HG03354 (cell line): ENCODE measurements at regions not wholly inside any gene's neighbourhood (a gene's known extent, or its start where the extent isn't known, plus 50 kb on each side); places are given as distances from the start of the nearest gene placed in this dataset.
A peak's percentile ranks its signal among the peaks of the same experiment; 100 is the strongest.
"Not testable (repeated sequence)": the region's sequence is repeated elsewhere in the genome, so short reads cannot be mapped to it uniquely, and the experiment has no call there.

Experiments
- ATAC-seq: cut with Tn5 transposase; IDR thresholded peaks from one replicate; pipeline ENCODE4 v1.9.1; 2021; ENCODE audit warnings: mild to moderate bottlenecking; ENCODE audit not compliant: unreplicated experiment, poor library complexity, severe bottlenecking

DNA sequence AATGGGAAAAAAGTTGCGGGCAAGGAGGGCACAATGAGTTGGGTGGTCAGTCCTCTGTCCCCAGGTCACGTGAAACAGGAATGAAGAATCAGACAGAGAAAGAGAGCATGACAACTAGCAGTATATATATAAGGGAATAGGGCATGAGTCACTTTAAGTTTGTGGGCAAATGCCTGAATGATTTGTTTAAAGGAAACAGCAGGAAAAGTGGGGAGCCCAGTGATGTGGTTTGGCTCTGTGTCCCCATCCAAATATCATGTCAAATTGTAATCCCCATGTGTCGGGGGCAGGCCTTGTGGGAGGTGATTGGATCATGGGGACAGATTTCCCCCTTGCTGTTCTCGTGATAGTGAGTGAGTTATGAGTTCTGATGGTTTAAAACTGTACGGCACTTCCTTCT, 195.3 kb upstream of the IGF1 start:
- no peak for ATAC-seq

DNA sequence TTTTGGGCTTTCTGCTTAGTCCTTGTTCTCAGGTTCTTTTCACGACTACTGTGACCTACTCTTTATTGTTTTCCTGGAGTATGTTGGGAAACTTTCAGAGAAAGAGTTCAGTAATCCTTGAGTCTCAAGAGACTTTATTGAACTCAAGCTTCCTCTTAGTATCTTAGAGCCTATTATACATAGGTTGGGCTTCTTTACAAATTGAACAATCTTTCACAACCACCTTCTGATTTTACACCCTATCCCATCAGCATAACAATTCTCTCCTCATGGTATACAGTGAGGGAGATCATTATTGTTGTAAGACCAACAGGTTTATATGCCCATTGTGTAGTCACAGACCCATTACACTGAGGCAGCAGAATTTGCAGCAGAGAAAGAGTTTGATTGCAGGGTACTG, 193.2 kb upstream of the IGF1 start:
- ATAC-seq = no peak

DNA sequence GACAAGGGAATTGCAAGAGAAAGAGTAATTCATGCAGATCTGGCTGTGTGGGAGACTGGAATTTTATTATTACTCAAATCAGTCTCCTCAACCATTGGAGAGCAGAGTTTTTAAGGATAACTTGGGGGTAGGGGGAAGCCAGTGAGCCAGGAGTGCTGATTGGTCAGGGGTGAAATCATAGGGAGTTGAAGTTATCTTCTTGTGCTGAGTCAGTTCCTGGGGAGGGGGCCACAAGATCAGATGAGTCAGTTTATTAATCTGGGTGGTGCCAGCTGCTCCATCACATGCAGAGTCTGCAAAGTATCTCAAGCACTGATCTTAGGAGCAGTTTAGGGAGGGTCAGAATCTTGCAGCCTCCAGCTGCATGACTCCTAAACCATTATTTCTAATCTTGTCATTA, 191.8 kb upstream of the IGF1 start:
- not testable (repeated sequence) for ATAC-seq

DNA sequence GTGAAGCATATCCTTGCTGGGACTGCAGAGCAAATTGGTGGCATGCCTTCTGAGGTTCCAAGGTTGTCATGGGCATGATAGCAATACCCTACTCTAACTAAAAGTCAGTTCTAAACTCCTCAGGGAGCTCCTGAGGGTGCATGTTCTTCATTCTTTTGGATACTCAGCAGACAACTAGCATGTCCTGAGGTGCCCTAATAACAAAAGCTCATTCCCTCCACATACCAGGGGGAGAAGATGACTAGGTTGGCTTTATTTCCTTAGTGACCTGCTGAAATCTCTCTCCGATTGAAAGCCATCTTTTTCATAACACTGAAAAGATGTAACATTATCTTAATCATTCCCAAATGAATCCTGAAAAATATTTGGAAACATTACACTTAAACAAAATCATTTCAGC, 188.7 kb upstream of the IGF1 start:
- no peak for ATAC-seq

DNA sequence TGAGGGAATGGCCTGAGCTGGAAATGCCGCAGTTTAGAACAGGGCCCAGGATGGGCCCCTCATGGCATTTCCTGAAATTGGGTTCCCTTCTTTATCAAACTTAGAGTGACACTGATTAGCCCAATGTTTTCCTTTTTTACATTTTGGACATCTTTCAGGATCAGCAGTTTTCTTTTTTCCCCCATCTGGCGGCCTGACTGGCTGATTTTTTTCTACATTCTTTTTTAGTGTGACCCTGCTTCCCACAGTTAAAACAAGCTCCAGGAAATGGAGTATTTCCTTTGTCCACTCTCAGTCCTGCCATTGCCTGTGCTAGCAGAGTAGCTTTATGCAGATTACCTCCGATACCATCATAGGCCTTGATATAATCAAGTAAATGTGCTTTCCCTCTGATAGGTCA, 185.8 kb upstream of the IGF1 start:
- not testable (repeated sequence) for ATAC-seq

DNA sequence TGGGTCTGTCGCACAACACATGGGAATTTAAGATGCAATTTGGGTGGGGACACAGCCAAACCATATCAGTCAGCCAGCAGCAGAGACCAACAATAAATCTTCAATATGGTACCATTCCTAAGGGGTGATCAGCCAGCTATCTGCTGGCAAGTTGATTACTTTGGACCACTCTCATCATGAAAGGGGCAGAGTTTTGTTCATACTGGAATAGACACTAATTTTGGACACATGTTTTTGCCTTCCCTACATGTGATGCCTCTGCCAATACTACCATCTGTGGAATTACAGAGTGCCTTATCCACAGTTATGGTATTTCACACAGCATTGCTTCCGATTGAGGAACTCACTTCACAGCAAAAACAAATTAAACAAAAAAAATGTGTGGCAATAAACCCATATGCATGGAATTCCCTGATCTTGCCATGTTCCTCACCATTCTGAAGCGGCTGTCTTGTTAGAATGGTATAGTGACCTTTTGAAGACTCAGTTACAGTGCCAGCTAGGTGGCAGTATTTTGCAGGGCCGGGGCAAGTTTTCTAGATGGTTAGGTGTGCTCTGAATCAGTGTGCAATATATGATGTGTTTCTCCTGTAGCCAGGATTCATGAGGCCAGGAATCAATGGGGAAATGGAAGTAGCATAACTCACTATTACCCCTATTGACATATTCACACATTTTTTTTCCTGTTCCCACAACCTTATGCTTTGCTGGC, 179.0 kb upstream of the IGF1 start:
- no peak for ATAC-seq

DNA sequence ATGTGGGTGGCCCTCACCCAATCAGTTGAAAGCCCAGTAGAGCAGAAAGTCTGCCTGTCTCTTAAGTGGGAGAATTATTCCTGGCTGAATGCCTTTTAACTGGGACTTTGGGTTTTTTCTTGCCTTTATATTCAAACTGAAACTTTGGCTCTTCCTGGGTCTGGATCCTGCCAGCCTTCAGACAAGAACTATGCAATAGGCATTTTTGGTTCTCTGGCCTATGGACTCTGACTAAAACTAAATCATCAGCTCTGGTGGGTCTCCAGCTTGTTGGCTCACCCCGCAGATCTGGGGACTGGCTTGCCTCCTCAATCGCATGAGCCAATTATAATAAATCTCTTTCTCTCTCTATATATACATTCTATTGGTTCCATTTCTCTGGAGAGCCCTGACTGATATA, 173.0 kb upstream of the IGF1 start:
- ATAC-seq = no peak

DNA sequence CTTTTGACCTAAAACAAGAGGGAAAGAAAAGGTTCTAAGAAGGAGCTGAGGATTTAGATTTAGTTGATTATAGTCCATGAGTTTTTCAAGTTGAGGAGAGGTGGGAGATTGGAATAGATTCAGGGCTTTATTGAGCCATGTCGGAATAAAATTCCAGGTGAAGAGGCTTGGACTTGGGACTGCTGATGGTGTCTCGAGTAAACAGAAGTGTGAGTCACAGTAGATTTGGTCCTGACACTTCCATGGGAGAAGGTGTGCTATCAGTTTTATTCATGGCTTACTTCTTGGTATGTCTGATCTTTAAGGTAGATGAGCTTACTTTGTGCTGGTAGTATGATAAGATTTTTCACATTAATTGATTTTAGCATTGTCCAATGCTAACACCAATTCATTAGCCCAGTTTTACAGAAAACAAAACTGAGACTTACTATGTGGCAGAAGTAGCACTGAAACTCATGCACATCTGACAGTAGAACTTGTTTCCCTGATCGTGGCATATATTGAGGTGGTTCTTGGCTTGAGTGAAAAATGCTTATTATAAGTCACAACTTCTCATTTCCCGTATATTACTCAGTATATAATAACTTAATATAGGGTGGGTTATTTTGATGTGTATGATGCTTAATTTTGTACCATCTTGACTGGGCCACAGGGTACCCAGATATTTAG, 172.4 kb upstream of the IGF1 start:
- no peak for ATAC-seq

DNA sequence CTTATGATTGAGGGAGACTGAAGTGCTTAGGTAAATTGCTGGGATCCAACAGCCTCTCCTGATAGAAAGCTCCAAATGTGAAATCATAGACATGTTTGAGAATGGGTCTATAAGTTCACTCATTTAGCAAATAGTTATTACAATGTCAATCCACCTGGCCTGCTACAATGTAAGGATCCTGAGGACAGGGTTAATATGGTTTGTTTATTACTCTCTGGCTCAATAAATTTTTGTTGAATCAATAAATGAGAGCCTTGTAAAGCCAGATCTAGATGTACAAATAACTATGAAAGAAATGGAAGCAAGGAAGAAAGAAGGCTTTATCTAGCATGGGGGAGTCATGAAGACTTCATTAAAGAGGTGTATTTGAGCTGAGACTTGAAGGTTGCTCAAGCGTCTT, 165.6 kb upstream of the IGF1 start:
- ATAC-seq = no peak

DNA sequence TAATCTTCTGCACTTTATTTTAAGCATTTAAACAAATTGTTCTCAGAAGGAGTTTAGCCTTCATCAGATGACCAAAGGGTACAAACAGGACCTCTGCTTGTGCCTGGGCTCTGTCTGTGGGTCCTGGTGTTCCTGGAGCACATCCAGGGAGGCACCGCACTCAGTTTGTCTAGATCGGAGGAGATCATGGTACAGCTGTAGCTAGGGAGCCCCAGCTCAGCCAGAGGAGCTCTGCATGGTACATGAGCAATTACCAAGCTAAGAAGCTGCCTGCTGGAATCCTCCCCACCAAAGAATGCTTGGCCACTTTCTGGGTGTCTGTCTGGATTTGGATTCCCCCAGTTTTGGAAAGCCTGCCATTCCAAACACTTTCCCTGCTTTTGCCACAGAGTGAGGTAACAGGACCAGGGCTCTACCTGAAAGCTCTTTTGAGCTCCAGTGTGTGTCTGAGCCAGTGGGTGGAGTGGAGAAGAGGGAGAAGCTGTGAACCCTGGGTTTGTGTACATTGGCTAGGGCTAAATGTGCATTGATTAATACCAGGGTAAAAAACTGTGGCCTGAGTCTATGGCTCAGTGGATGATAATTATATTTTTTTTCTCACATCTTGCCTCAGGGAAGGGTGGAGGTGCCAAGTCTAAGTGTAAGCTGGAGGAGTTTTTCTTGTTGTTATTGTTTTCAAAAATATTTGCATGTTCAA, 163.7 kb upstream of the IGF1 start:
- ATAC-seq = no peak

DNA sequence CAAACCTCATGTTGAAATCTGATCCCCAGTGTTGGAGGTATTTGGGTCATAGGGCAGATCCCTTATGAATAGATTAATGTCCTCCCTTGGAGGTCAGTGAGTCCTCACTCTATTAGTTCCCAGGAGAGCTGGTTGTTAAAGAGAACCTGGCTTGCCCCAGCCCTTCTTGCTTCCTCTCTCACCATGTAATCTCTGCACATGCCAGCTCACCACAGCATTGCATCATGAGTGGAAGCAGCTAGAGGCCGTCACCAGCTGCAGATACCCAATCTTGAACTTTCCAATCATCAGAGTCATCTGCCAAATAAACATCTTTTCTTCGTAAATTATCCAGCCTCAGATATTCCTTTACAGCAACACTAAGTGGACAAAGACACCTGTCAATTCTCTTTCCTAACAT, 161.8 kb upstream of the IGF1 start:
- ATAC-seq = no peak

DNA sequence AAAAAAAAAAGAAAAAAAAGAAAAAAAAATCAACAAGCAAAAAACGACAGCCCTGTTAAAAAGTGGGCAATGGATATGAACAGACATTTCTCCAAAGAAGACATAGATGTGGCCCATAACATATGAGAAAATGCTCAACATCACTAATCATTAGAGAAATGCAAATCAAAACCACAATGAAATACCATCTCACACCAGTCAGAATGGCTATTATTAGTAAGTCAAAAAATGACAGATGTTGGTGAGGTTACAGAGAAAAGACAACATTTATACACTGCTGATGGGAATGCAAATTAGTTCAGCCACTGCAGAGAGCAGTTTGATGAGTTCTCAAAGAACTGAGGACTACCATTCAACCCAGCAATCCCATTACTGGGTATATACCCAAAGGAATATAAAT, 160.3 kb upstream of the IGF1 start:
- peak; percentile 81 for ATAC-seq

DNA sequence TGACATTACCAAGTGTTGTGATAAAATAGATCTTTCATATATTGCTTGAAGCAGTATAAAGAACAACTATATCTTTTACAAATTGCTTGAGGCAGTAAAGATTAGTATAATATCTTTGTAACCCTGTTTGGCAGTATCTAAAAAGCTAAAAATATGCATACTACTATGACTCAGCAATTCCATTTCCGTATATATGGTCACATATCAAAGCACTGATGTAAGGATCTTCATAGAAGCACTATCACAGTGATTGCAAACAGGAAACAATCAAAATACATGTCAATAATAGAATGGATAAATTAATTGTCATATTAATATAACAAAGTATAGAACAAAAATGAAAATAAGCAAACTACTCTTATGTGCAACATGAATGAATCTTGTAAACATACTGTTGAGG, 158.4 kb upstream of the IGF1 start:
- ATAC-seq = no peak

DNA sequence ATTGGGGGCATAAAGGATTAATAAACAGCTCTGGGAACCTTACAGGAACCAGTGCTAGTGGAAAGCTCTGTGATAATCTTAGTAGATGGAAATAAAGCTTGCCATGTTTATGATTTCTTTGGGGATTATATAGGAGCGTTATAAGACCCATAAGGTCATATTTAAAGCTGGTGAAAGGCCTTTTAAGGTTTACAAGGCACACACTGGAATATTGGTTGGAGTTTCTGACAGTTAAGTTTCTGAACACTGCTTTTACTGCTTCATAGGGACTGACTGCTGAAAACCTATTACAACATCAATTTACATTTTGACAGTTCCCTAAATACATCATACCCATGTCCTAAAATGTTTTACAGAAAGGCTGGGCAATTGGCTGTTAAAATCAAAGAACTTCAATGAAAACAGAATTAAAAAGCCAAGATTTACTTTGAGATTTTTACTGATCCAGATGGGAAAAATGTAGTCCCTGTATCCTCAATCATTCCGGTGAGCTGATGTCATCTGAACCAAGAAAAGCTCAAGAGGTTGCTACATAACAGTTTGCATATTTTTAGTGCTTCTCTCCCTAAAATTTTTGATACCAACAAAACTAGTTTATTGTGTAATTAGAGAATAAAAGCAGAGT, 153.7 kb upstream of the IGF1 start:
- ATAC-seq = no peak

DNA sequence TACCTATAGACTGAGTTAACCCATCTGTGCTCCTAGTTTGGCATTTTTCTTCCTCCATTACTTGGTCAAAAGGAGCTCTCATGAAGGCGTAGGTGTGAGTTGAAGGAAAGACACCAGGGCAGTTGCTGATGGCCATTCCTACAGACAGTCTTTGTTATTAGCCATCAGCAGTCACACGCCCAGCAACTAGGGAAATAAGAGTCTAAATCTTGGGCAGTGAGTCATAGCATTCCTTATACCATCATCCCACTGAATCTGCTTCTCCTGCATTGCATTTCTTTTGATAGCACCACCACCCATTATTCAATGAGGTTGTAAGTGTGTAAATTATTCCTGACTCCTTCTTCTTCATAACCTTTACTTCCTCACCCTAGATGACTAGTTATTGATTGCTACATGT, 150.9 kb upstream of the IGF1 start:
- no peak for ATAC-seq

DNA sequence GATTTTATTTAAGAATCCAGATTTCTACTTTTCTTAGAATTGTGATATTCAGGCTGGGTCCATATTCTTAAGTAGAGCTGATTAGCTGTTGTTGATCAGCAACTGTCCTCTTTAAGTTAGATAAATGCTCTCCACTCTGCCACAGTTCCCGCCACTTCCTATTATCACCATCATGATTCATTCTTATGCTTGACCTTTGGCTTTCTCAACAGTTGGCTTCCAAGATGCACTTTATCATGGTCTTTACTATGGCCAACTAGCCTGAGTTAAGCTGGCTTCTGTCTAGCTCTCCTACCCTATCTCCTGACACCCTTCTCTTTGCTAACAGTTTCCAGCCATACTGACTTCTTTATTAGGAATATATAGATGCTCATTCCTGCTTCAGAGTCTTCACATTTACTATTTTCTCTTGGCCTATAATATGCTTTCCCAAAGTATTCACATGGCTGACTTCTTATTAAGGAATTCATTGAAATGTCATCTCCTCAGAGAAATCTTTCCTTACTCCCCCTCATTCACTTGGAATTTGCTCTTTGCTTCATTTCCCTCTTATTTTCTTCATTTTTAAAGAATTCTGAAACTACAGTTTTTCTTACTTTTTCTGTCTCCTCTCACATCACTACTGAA, 149.0 kb upstream of the IGF1 start:
- no peak for ATAC-seq

DNA sequence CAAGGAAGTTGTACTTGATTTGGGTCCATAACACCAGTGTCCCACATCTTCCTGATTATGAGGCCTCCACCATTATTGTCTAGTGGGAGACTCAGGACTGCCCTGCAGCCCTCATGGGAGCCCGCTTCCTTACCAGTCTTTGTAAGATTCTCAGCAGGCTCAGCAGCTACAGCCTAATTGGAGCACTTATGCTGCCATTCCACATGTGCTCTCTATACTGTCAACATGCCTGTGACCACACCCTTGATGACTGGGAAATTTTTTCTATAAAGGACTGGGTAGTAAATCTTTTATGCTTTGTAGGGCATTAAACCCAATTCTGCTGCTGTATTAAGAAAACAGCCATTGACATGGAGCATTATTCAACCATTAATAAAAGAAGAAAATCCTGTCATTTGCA, 145.5 kb upstream of the IGF1 start:
- no peak for ATAC-seq

DNA sequence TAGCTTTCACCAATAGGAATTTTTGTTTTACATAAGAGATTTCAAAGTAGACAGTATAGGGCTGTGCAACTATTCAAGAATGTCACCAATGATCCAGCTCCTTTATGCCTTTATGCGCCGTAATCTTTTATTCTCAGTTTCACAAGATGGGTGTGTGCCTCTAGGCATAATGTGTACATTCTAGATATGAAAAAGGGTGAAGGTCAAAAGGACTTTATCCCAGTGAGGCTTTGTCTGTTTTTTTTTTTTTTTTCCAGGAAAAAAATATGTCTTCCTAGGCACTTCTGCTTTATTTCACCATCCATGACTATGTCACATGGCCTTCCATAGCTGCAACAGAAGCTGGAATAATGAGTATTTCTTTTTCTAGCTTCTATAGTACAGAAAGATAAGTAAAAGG, 142.3 kb upstream of the IGF1 start:
- no peak for ATAC-seq

DNA sequence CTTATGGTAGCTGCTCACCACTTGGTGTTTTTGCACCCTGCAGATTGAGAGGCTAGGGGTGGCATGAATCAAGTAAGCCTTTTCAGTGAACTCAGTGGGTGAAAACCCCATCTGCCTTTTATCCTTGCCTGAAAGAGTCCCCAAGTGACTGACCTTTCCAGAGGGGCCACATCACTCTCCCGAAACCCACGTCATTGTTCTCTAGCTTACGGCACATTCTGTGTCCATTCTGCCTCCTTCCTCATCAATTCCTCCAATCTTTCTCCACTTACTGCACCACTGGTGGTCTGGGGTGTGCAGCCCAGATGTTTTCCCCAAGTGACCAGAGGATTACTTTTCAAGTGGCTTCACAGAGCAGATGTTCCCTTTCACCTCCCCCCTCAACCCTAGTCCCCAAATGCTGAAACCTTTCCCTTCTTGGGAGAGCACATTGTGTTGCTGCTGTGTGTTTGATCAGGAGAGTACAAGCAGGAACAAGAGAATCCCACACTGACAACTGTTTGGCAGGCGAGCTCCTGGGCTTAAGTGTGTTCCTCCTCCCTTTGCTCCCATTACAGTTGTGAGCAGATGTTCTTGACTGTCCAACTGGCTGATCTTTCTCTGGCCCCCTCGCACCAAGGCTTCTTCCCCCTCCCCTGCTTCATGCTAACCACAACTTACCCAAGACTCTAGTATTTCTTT, 138.0 kb upstream of the IGF1 start:
- ATAC-seq = no peak

DNA sequence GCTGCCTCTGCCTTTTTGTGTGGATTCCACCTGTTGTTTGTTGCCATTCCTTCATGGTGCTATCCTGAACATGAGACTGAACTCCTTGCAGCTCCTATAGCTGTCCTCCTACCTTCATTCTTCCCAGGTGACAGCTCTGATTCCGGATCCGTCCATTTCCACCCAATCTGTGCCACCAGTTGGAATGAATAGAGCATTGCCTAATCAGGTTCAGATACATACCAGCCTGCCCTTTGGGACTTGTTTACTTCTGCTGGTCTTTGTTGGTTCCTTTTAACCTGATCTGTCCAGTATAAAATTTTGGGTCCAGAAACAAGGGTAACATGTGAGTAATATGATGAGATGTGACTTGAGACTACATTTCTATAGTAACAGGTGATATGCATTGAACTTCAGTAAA, 136.3 kb upstream of the IGF1 start:
- ATAC-seq = no peak
